Activated naive CD8-positive, alpha-beta T cell treated with anti-CD3 and anti-CD28 coated beads, Interleukin-2, amount 50 U/mL, for 24 hours (primary cell): ENCODE measurements at regions not wholly inside any gene's neighbourhood (a gene's known extent, or its start where the extent isn't known, plus 50 kb on each side); places are given as distances from the start of the nearest gene placed in this dataset.

ENCODE experiments used
- ATAC-seq: fragments of 150-1000 bp; cut with Tn5 transposase; one replicate; pipeline ENCODE4 v1.10.0; 2021
- DNase-seq: peaks from one replicate; pipeline ENCODE4 v3.0.0; 2021
- H3K27ac Mint-ChIP-seq: one replicate; pipeline ENCODE4 v1.8.0; 2021; ENCODE audit warnings: mild to moderate bottlenecking, mixed read lengths
- H3K27me3 Mint-ChIP-seq: one replicate; pipeline ENCODE4 v1.8.0; 2021; ENCODE audit warnings: mixed read lengths
- H3K36me3 Mint-ChIP-seq: one replicate; pipeline ENCODE4 v1.8.0; 2021; ENCODE audit warnings: low read depth, mixed read lengths
- H3K4me1 Mint-ChIP-seq: one replicate; pipeline ENCODE4 v1.8.0; 2021; ENCODE audit warnings: mixed read lengths
- H3K4me3 Mint-ChIP-seq: one replicate; pipeline ENCODE4 v1.8.0; 2021; ENCODE audit warnings: mild to moderate bottlenecking, moderate library complexity, mixed read lengths
- H3K9me3 Mint-ChIP-seq: one replicate; pipeline ENCODE4 v1.8.0; 2021; ENCODE audit warnings: mixed read lengths

DNA sequence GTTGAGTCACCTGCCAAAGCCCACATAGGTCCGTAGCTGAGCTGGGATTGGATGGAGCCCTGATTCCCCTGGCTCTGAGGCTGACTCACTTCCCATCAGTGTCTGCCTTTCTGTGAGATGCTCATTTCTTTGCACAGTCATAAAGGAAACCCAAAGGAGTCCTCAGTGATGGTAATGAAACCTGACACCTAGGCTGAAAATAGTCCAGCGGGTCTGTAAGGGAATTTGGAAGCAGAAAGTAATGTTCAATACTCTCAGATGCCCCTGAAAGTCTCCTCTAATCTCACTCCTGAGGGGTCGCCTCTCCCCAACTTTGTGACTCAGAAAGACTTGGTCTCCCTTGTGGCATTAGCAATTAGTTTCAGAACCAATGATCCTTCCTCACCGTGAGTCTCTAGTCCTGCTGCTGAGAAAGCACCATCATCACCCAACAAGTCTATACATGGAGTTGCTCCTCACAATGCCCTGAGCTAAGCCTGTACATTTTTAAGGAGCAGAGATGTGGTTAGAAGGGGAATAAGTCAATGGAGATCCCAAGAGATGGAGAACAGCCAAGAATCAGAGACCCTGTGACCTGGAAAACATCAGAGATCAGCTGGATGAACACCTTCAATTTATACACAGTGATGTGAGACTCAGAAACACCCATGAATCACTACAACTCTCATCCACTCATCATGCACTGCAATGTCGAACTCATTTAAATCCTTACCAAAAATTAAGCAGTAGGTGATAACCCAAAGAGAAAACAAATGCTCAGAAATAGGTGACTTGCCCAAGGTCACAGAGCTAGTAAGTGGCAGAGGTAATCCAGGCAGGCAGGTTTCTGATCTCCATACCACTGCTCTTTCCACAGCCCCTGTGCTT lies 219.0 kb upstream of the CPEB2 start:
- Mint-ChIP-seq H3K9me3 (peaks cover 24% of the 10 kb centered on the region), H3K4me1 (peaks cover 23% of the 10 kb centered on the region), H3K36me3 (peaks cover 4% of the 10 kb centered on the region), H3K4me3 (peak overlapping the region; percentile 46), H3K27ac (peak overlapping the region; percentile 92), H3K27me3 (peaks cover 10% of the 10 kb centered on the region)
- ATAC-seq: peak; percentile 96
- DNase-seq: peak; percentile 43

- ATAC-seq (no peak), DNase-seq (no peak)
- peaks cover 4% of the 10 kb centered on the region for H3K36me3 Mint-ChIP-seq
- H3K4me1 Mint-ChIP-seq: peaks cover 34% of the 10 kb centered on the region
- peaks cover 43% of the 10 kb centered on the region for H3K9me3 Mint-ChIP-seq
- no peak overlapping the region for H3K4me3 Mint-ChIP-seq
- no peak overlapping the region for H3K27ac Mint-ChIP-seq
- H3K27me3 Mint-ChIP-seq: peaks cover 30% of the 10 kb centered on the region
Observed at GRCh38 chr4:14787221-14787620, 215.1 kb upstream of the CPEB2 start.

DNA sequence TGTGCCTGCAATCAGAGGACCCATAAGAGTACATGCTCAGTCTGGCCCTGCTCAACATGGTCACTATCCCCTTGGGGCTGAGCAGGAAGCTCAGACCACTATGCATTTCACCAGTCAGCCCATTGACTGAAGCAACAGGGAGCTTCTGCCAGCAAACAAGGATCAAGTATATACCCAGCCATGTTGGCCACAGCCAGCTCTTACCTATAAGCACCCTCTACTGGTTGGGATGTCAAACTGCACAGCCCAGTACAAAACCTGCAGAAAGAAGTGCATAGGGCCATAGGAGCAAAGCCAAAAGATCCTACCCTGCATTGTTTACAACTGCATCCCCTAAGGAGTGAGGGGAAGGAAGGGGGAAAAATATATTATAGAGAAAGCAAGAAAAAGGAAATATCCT lies 214.4 kb upstream of the CPEB2 start:
- H3K27me3 Mint-ChIP-seq: peaks cover 32% of the 10 kb centered on the region
- H3K9me3 Mint-ChIP-seq: peaks cover 42% of the 10 kb centered on the region
- peaks cover 4% of the 10 kb centered on the region for H3K36me3 Mint-ChIP-seq
- H3K27ac Mint-ChIP-seq: no peak overlapping the region
- H3K4me3 Mint-ChIP-seq: no peak overlapping the region
- DNase-seq (peak; percentile 9), ATAC-seq (no peak)
- H3K4me1 Mint-ChIP-seq: peaks cover 28% of the 10 kb centered on the region

- peaks cover 3% of the 10 kb centered on the region for H3K36me3 Mint-ChIP-seq
- peaks cover 15% of the 10 kb centered on the region for H3K4me1 Mint-ChIP-seq
- peaks cover 36% of the 10 kb centered on the region for H3K27me3 Mint-ChIP-seq
- H3K4me3 Mint-ChIP-seq: no peak overlapping the region
- DNase-seq: no peak
- no peak overlapping the region for H3K27ac Mint-ChIP-seq
- H3K9me3 Mint-ChIP-seq: peaks cover 35% of the 10 kb centered on the region
- ATAC-seq: no peak
Observed at GRCh38 chr4:14790494-14790893, 211.8 kb upstream of the CPEB2 start.

DNA sequence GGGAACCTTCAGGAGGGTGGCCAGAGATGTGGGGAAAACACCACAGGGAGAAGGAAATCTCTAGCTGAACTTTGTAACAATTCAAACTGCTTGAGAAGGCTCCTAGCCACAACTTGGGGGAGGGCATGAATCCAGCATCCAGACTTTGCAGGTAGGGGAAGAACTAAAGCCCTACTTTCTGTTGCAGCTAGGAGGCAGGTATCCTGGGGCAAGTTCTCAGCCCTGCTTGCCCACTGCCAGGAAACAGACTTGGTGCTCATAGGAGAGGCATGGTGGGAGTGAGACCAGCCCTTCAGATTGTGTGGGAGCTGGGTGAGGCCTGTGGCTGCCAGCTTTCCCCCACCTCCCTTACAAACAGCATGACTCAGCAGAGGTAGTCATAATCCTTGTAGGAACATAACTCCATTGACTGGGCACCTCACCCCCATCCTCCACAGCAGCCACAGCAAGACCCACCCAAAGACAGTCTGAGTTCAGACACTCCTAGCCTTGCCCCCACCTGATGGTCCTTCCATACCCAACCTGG lies 209.5 kb upstream of the CPEB2 start:
- H3K27me3 Mint-ChIP-seq: peaks cover 45% of the 10 kb centered on the region
- H3K27ac Mint-ChIP-seq: no peak overlapping the region
- peaks cover 6% of the 10 kb centered on the region for H3K36me3 Mint-ChIP-seq
- peaks cover 48% of the 10 kb centered on the region for H3K9me3 Mint-ChIP-seq
- peaks cover 15% of the 10 kb centered on the region for H3K4me1 Mint-ChIP-seq
- DNase-seq (no peak), ATAC-seq (peak; percentile 20)
- no peak overlapping the region for H3K4me3 Mint-ChIP-seq

DNA sequence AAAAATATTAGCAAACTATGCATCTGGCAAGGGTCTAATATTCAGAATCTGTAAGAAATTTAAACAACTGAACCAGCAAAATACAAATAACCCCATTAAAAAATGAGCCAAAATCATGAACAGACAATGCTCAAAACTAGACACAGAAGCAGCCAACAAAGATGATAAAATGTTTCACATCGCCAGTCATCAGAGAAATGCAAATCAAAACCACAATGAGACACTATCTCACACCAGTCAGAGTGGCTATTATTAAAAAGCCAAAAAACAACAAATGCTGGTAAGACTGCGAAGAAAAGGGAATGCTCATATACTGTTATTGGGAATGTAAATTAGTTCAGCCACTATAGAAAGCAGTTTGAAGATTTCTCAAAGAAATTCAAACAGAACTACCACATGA lies 201.3 kb upstream of the CPEB2 start:
- H3K4me1 Mint-ChIP-seq: no peaks in the 10 kb centered on the region
- H3K36me3 Mint-ChIP-seq: peaks cover 3% of the 10 kb centered on the region
- peak overlapping the region; percentile 19 for H3K27ac Mint-ChIP-seq
- H3K9me3 Mint-ChIP-seq: peaks cover 16% of the 10 kb centered on the region
- no peak for ATAC-seq
- DNase-seq: no peak
- H3K4me3 Mint-ChIP-seq: no peak overlapping the region
- H3K27me3 Mint-ChIP-seq: peaks cover 15% of the 10 kb centered on the region

- no peak for ATAC-seq
- Mint-ChIP-seq H3K9me3 (peaks cover 13% of the 10 kb centered on the region), H3K4me1 (peaks cover under 1% of the 10 kb centered on the region), H3K36me3 (peaks cover 4% of the 10 kb centered on the region), H3K4me3 (no peak overlapping the region), H3K27ac (no peak overlapping the region), H3K27me3 (peaks cover 9% of the 10 kb centered on the region)
- no peak for DNase-seq
Observed at GRCh38 chr4:14802596-14802995, 199.7 kb upstream of the CPEB2 start.

DNA sequence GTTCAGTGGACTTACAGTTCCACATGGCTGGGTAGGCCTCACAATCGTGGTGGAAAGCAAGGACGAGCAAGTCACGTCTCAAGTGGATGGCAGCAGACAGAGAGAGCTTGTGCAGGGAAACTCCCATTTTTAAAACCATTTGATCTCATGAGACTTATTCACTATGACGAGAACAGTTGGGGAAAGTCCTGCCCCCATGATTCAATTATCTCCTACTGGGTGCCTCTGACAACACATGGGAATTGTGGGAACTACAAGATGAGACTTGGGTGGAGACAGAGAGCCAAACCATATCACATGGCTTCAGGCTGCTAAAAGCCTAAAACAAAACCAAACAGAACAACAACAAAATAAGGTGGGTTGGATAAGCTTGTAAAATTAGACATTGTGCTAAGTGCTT lies 194.4 kb upstream of the CPEB2 start:
- no peak overlapping the region for H3K27ac Mint-ChIP-seq
- no peak for DNase-seq
- H3K4me1 Mint-ChIP-seq: peaks cover 5% of the 10 kb centered on the region
- H3K4me3 Mint-ChIP-seq: no peak overlapping the region
- H3K36me3 Mint-ChIP-seq: peaks cover 2% of the 10 kb centered on the region
- peaks cover 10% of the 10 kb centered on the region for H3K27me3 Mint-ChIP-seq
- H3K9me3 Mint-ChIP-seq: peaks cover 10% of the 10 kb centered on the region
- ATAC-seq: no peak

DNA sequence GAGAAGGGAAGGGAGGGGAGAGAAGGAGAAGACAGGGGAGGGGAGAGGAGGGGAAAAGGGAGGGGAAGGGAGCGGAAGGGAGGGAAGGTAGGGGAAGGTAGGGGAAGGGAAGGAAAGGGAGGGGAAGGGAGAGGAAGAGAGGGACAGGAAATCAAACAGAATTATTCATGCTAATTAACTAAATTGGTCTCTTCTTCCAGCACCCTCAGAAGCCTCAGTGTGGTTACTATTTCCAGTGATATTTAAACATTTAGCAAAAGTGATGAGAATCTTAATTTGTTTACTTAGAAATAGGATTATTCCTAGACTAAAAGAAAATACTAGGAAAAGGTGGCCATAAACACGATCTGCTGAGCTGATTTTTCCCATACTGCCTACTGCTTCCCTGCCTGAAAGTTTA lies 193.1 kb upstream of the CPEB2 start:
- Mint-ChIP-seq H3K4me3 (no peak overlapping the region), H3K4me1 (peaks cover 5% of the 10 kb centered on the region), H3K27me3 (peaks cover 13% of the 10 kb centered on the region), H3K36me3 (peaks cover 2% of the 10 kb centered on the region), H3K27ac (no peak overlapping the region), H3K9me3 (peaks cover 10% of the 10 kb centered on the region)
- DNase-seq: no peak
- no peak for ATAC-seq

GRCh38 chr4:14810121-14810520 lies 192.2 kb upstream of the CPEB2 start:
- peaks cover 5% of the 10 kb centered on the region for H3K4me1 Mint-ChIP-seq
- no peak for ATAC-seq

GRCh38 chr4:14810568-14810967 lies 191.7 kb upstream of the CPEB2 start:
- DNase-seq (no peak), ATAC-seq (no peak)
- peaks cover 13% of the 10 kb centered on the region for H3K27me3 Mint-ChIP-seq
- peaks cover 10% of the 10 kb centered on the region for H3K9me3 Mint-ChIP-seq
- peaks cover 5% of the 10 kb centered on the region for H3K4me1 Mint-ChIP-seq
- H3K27ac Mint-ChIP-seq: no peak overlapping the region
- H3K4me3 Mint-ChIP-seq: no peak overlapping the region
- peaks cover 2% of the 10 kb centered on the region for H3K36me3 Mint-ChIP-seq

More at GRCh38 chr4:14810121-14810520, 192.2 kb upstream of the CPEB2 start:
- Mint-ChIP-seq H3K9me3 (peaks cover 10% of the 10 kb centered on the region), H3K4me3 (no peak overlapping the region), H3K36me3 (peaks cover 2% of the 10 kb centered on the region), H3K27me3 (peaks cover 13% of the 10 kb centered on the region), H3K27ac (no peak overlapping the region)
- DNase-seq: no peak

- no peak for DNase-seq
- ATAC-seq: no peak
- Mint-ChIP-seq H3K27ac (no peak overlapping the region), H3K27me3 (peaks cover 13% of the 10 kb centered on the region), H3K4me3 (no peak overlapping the region), H3K4me1 (peaks cover 5% of the 10 kb centered on the region), H3K36me3 (peaks cover 2% of the 10 kb centered on the region), H3K9me3 (peaks cover 6% of the 10 kb centered on the region)
Observed at GRCh38 chr4:14812101-14812500, 190.2 kb upstream of the CPEB2 start.

DNA sequence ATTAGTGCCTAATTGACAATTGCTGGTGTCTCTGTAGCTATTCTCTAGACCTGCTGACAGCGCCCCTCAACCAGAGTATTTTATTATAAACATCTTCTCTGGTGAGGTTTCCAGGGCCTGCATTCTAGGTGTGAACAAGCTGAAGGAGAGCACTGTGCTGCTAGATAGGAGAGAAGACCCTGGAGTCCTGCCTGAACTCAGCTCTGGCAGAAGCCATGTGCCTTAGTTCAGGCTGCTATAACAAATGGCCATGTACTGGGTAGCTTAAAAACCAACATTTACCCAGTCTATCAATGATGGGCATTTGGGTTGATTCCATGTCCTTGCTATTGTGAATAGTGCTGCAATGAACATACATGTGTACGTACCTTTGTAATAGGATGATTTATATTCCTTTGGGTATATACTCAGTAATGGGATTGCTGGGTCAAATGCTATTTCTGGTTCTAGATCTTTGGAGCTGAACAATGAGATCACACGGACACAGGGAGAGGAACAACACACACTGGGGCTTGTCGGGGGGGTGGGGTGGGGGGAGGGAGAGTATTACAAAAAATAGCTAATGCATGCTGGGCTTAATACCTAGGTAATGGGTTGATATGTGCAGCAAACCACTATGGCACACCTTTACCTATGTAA lies 185.5 kb upstream of the CPEB2 start:
- no peaks in the 10 kb centered on the region for H3K4me1 Mint-ChIP-seq
- peaks cover 8% of the 10 kb centered on the region for H3K27me3 Mint-ChIP-seq
- no peaks in the 10 kb centered on the region for H3K36me3 Mint-ChIP-seq

DNA sequence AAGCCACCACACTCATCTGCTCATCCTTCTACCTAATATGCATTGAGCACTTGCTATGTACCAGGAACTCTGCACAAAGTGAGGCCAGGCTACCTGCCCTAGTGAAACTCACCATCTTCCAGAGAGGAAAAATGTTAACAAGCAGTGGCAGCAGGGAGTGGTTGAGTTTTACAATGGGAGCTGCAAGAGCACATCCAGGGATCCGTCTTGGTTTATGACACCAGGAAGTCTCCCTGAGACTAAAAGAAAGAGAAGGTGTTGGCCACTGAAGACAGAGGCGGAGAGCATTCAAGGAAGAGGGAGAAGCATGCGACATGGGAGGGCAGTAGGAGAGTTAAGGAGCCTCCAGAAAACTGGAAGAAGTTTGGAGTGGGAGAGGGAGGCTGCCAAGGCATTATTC lies 178.1 kb upstream of the CPEB2 start:
- no peak overlapping the region for H3K27ac Mint-ChIP-seq
- no peak overlapping the region for H3K4me3 Mint-ChIP-seq
- H3K27me3 Mint-ChIP-seq: peaks cover 18% of the 10 kb centered on the region
- no peaks in the 10 kb centered on the region for H3K4me1 Mint-ChIP-seq
- DNase-seq (no peak), ATAC-seq (no peak)
- no peaks in the 10 kb centered on the region for H3K9me3 Mint-ChIP-seq
- no peaks in the 10 kb centered on the region for H3K36me3 Mint-ChIP-seq

More for the DNA sequence above, 185.5 kb upstream of the CPEB2 start:
- no peak overlapping the region for H3K4me3 Mint-ChIP-seq
- ATAC-seq (no peak), DNase-seq (no peak)
- no peaks in the 10 kb centered on the region for H3K9me3 Mint-ChIP-seq
- no peak overlapping the region for H3K27ac Mint-ChIP-seq

DNA sequence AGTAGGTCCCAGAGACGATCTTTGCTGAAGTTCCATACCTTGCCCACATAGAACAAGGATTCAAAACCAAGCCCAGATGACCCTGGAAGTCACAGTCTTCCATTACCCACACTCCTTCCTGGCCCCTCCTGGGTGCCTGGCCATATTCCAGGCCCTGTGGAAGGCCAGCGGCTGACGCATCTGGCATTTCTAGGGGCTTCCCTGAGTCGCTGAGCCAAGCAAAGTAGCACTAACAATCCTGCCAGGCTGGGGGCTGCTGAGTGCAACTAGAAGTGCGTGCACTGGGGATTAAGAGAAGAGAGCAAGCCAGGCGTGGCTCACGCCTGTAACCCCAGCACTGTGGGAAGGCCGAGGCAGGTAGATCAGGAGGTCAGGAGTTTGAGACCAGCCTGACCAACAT lies 175.2 kb upstream of the CPEB2 start:
- DNase-seq (no peak), ATAC-seq (no peak)
- no peak overlapping the region for H3K27ac Mint-ChIP-seq
- H3K9me3 Mint-ChIP-seq: no peaks in the 10 kb centered on the region
- H3K4me1 Mint-ChIP-seq: peaks cover 4% of the 10 kb centered on the region
- no peaks in the 10 kb centered on the region for H3K36me3 Mint-ChIP-seq
- no peak overlapping the region for H3K4me3 Mint-ChIP-seq
- peaks cover 10% of the 10 kb centered on the region for H3K27me3 Mint-ChIP-seq
